Liver (tissue), 8 donors: ENCODE measurements at regions not wholly inside any gene's neighbourhood (a gene's known extent, or its start where the extent isn't known, plus 50 kb on each side); places are given as distances from the start of the nearest gene placed in this dataset.

Experiments
- DNase-seq: peaks from one replicate; pipeline ENCODE4 v3.0.0-alpha.2; 2017; ENCODE audit warnings: low spot score
- H3K27ac ChIP-seq, 2 donors: one replicate each; pipeline ENCODE4 v1.7.0; 2013; ENCODE audit warnings: inconsistent platforms in 2 of 2, low read length in 2 of 2, control low read depth in 1 of 2, low read depth in 1 of 2, mild to moderate bottlenecking in 1 of 2
- H3K27me3 ChIP-seq, 4 donors: one replicate each; pipeline versions ENCODE4 v1.6.1 to v1.7.0; 2013; ENCODE audit warnings: low read length in 3 of 4, inconsistent platforms in 1 of 4, mild to moderate bottlenecking in 1 of 4, moderate library complexity in 1 of 4; ENCODE audit not compliant: control insufficient read depth in 4 of 4, insufficient read depth in 4 of 4
- H3K36me3 ChIP-seq, 4 donors: one replicate each; pipeline versions ENCODE4 v1.6.1 to v1.7.0; 2013; ENCODE audit warnings: low read length in 3 of 4, mild to moderate bottlenecking in 3 of 4, low read depth in 1 of 4, moderate library complexity in 1 of 4; ENCODE audit not compliant: control insufficient read depth in 4 of 4, insufficient read depth in 3 of 4
- H3K4me1 ChIP-seq, 4 donors: one replicate each; pipeline versions ENCODE4 v1.6.1 to v1.7.0; 2013; ENCODE audit warnings: low read length in 3 of 4, mild to moderate bottlenecking in 3 of 4, moderate library complexity in 1 of 4; ENCODE audit not compliant: control insufficient read depth in 4 of 4, insufficient read depth in 4 of 4
- H3K4me3 ChIP-seq, 3 donors: one replicate each; pipeline versions ENCODE4 v1.6.1 to v1.7.0; 2013; ENCODE audit warnings: low read length in 3 of 3, control low read depth in 1 of 3, low read depth in 1 of 3, mild to moderate bottlenecking in 1 of 3
- H3K9ac ChIP-seq, 2 donors: one replicate each; pipeline ENCODE4 v1.7.0; 2013; ENCODE audit warnings: low read length in 2 of 2, mild to moderate bottlenecking in 2 of 2, moderate library complexity in 2 of 2, control low read depth in 1 of 2, low read depth in 1 of 2
- H3K9me3 ChIP-seq, 4 donors: one replicate each; pipeline versions ENCODE4 v1.6.1 to v1.7.0; 2013; ENCODE audit warnings: low read length in 3 of 4; ENCODE audit not compliant: control insufficient read depth in 4 of 4
- EGR1 ChIP-seq, 2 donors: IDR thresholded peaks; 2 replicates each; pipeline ENCODE4 v1.6.1; 2016 to 2018; ENCODE audit warnings: antibody characterized with exemption in 2 of 2, low read depth in 2 of 2
- FOXA1 ChIP-seq: IDR thresholded peaks from 2 replicates; pipeline ENCODE4 v1.6.1; 2016; ENCODE audit warnings: antibody characterized with exemption
- GABPA ChIP-seq, 2 donors: IDR thresholded peaks in 1 of 2; conservative IDR thresholded peaks in 1 of 2; 2 replicates each; pipeline ENCODE4 v1.6.1; 2016; ENCODE audit warnings: antibody characterized with exemption in 2 of 2, mild to moderate bottlenecking in 1 of 2, moderate library complexity in 1 of 2
- HNF4A ChIP-seq, 2 donors: conservative IDR thresholded peaks; 2 replicates each; pipeline ENCODE4 v1.6.1; 2016; ENCODE audit warnings: antibody characterized with exemption in 2 of 2, mild to moderate bottlenecking in 2 of 2
- JUND ChIP-seq, 2 donors: IDR thresholded peaks; 2 replicates each; pipeline ENCODE4 v1.6.1; 2016; ENCODE audit warnings: antibody characterized with exemption in 2 of 2
- NR2F2 ChIP-seq: IDR thresholded peaks from 2 replicates; pipeline ENCODE4 v1.6.1; 2016; ENCODE audit warnings: antibody characterized with exemption
- RAD21 ChIP-seq, 2 donors: IDR thresholded peaks; 2 replicates each; pipeline ENCODE4 v1.6.1; 2016; ENCODE audit warnings: antibody characterized with exemption in 2 of 2, mild to moderate bottlenecking in 2 of 2
- RXRA ChIP-seq, 2 donors: IDR thresholded peaks; 2 replicates each; pipeline ENCODE4 v1.6.1; 2017 to 2018; ENCODE audit warnings: antibody characterized with exemption in 2 of 2, mild to moderate bottlenecking in 1 of 2
- SP1 ChIP-seq: IDR thresholded peaks from 2 replicates; pipeline ENCODE4 v1.6.1; 2018; ENCODE audit warnings: antibody characterized with exemption, mild to moderate bottlenecking
- TAF1 ChIP-seq: conservative IDR thresholded peaks from 2 replicates; pipeline ENCODE4 v1.6.1; 2016; ENCODE audit warnings: antibody characterized with exemption, mild to moderate bottlenecking
- YY1 ChIP-seq: IDR thresholded peaks from 2 replicates; pipeline ENCODE4 v1.6.1; 2016; ENCODE audit warnings: antibody characterized with exemption, mild to moderate bottlenecking
- whole genome bisulfite sequencing: extraction: QIAGEN DNeasy Blood & Tissue Kit; methylation state at CpG from one replicate; pipeline ENCODE4 v1.1.7; 2013; 5-methylcytosine and 5-hydroxymethylcytosine counted together
- TF ChIP-seq, protein P1 (sequence below): fragments of 150-350 bp; IDR thresholded peaks from 2 replicates; pipeline ENCODE4 v1.5.1; 2017; ENCODE audit warnings: improper control_type of control experiment, low read depth, low read length; ENCODE audit not compliant: missing input control
- TF ChIP-seq, protein P2 (sequence below): IDR thresholded peaks from 2 replicates; pipeline ENCODE4 v1.6.1; 2016; ENCODE audit warnings: antibody characterized with exemption
- TF ChIP-seq, protein P3 (sequence below): IDR thresholded peaks from 2 replicates; pipeline ENCODE4 v1.6.1; 2016; ENCODE audit warnings: antibody characterized with exemption, mild to moderate bottlenecking
- TF ChIP-seq, protein P4 (sequence below): IDR thresholded peaks from 2 replicates; pipeline ENCODE4 v1.6.1; 2016; ENCODE audit warnings: antibody characterized with exemption
- donor health status: healthy.
- donor health status: healthy.
- donor health status: healthy.
- donor health status: healthy.
- donor health status: healthy.

DNA sequence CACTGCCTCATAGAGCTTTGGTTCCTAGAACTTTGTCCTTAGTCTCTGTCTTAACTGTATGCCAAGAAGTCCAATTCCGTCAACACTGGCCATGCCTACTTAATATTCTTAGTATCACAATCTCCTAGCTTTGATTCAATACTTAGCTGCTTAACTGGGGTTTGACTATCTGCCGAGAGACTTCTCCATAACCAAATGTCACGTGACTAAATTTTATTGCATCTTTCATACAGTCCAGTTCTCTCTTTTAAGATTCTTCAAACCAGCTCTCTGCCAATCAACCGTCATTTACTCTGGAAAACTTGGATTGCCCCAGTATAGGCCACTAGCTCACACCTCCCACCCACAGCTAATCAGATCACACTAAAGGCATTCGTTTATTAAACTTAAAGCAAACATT lies 122.8 kb downstream of the ATXN7L3B start (continued):
- TF ChIP-seq, protein P1, sequence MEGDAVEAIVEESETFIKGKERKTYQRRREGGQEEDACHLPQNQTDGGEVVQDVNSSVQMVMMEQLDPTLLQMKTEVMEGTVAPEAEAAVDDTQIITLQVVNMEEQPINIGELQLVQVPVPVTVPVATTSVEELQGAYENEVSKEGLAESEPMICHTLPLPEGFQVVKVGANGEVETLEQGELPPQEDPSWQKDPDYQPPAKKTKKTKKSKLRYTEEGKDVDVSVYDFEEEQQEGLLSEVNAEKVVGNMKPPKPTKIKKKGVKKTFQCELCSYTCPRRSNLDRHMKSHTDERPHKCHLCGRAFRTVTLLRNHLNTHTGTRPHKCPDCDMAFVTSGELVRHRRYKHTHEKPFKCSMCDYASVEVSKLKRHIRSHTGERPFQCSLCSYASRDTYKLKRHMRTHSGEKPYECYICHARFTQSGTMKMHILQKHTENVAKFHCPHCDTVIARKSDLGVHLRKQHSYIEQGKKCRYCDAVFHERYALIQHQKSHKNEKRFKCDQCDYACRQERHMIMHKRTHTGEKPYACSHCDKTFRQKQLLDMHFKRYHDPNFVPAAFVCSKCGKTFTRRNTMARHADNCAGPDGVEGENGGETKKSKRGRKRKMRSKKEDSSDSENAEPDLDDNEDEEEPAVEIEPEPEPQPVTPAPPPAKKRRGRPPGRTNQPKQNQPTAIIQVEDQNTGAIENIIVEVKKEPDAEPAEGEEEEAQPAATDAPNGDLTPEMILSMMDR = no peak
- TF ChIP-seq HNF4A (conservative IDR thresholded peaks at IDR 0.05) = no peak
- no peak for TF ChIP-seq GABPA (IDR thresholded peaks at IDR 0.05 in 1 of 2, conservative IDR thresholded peaks at IDR 0.05 in 1 of 2)
- TF ChIP-seq, protein P2, sequence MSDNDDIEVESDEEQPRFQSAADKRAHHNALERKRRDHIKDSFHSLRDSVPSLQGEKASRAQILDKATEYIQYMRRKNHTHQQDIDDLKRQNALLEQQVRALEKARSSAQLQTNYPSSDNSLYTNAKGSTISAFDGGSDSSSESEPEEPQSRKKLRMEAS = no peak
- TF ChIP-seq SP1 = no peak
- TF ChIP-seq EGR1 (IDR thresholded peaks at IDR 0.05; ENCODE audit: low read depth in 2 of 2) = no peak

DNA sequence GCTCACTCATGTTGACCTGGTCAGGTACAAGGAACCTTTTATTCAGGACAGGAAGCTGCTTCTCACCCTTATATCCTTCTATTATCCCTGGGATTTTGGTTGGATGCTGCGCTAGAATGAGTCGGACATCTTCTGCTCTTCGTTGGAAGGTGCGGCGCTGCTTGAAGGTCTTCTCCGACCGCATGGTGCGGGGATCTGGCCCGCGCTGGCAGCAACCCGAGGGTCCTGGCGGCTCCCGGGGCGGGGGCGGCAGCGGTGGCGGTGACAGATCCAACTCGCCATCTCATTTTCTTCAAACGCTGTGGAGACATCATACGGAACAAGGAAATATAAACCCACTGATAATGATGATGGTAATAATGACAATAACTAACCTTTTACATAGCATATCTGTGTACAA lies 126.3 kb downstream of the ATXN7L3B start:
- no peaks in the 10 kb centered on the region for H3K4me1 ChIP-seq
- no peaks in the 10 kb centered on the region for H3K27me3 ChIP-seq
- H3K9me3 ChIP-seq = no peaks in the 10 kb centered on the region
- H3K36me3 ChIP-seq = no peaks in the 10 kb centered on the region
- H3K9ac ChIP-seq = no peak overlapping the region
- no peak for DNase-seq
- no peak overlapping the region for H3K4me3 ChIP-seq
- no peak overlapping the region for H3K27ac ChIP-seq
- TF ChIP-seq JUND (IDR thresholded peaks at IDR 0.05) (no peak), SP1 (no peak), RAD21 (IDR thresholded peaks at IDR 0.05) (no peak), HNF4A (conservative IDR thresholded peaks at IDR 0.05) (no peak), RXRA (IDR thresholded peaks at IDR 0.05) (no peak), GABPA (IDR thresholded peaks at IDR 0.05 in 1 of 2, conservative IDR thresholded peaks at IDR 0.05 in 1 of 2) (no peak), FOXA1 (no peak), YY1 (no peak), TAF1 (no peak), EGR1 (IDR thresholded peaks at IDR 0.05; ENCODE audit: low read depth in 2 of 2) (no peak), NR2F2 (no peak)
- TF ChIP-seq, protein P3, sequence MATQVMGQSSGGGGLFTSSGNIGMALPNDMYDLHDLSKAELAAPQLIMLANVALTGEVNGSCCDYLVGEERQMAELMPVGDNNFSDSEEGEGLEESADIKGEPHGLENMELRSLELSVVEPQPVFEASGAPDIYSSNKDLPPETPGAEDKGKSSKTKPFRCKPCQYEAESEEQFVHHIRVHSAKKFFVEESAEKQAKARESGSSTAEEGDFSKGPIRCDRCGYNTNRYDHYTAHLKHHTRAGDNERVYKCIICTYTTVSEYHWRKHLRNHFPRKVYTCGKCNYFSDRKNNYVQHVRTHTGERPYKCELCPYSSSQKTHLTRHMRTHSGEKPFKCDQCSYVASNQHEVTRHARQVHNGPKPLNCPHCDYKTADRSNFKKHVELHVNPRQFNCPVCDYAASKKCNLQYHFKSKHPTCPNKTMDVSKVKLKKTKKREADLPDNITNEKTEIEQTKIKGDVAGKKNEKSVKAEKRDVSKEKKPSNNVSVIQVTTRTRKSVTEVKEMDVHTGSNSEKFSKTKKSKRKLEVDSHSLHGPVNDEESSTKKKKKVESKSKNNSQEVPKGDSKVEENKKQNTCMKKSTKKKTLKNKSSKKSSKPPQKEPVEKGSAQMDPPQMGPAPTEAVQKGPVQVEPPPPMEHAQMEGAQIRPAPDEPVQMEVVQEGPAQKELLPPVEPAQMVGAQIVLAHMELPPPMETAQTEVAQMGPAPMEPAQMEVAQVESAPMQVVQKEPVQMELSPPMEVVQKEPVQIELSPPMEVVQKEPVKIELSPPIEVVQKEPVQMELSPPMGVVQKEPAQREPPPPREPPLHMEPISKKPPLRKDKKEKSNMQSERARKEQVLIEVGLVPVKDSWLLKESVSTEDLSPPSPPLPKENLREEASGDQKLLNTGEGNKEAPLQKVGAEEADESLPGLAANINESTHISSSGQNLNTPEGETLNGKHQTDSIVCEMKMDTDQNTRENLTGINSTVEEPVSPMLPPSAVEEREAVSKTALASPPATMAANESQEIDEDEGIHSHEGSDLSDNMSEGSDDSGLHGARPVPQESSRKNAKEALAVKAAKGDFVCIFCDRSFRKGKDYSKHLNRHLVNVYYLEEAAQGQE = no peak
- TF ChIP-seq, protein P4, sequence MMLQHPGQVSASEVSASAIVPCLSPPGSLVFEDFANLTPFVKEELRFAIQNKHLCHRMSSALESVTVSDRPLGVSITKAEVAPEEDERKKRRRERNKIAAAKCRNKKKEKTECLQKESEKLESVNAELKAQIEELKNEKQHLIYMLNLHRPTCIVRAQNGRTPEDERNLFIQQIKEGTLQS = no peak
- TF ChIP-seq, protein P2 = no peak
- 93% methylated on average over 20 of the region's 20 CpGs for WGBS

DNA sequence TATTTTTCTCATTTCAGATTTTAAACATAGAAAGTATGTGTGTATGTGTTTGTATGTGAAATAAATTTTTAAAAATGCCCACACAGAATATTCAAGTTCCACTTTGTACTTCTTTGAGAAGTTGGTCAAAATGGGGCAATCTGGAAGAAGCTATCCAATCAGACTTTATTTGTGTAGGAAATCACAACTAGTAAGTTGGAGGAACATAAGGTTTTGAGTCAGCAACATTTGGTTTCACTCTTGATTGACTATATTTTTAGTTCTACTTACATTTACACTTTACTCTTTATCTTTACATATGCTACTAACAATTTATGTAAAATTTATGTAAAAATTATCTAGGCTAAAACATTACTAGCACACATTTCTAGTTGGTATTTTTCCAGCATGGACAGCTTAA lies 128.1 kb downstream of the ATXN7L3B start:
- Histone ChIP-seq H3K36me3 (no peaks in the 10 kb centered on the region), H3K27ac (no peak overlapping the region), H3K9ac (no peak overlapping the region), H3K9me3 (no peaks in the 10 kb centered on the region), H3K4me1 (no peaks in the 10 kb centered on the region), H3K27me3 (no peaks in the 10 kb centered on the region), H3K4me3 (no peak overlapping the region)
- DNase-seq = no peak
- TF ChIP-seq, protein P4 = no peak
- no peak for TF ChIP-seq NR2F2
